ENCODE measurements at regions not wholly inside any gene's neighbourhood (a gene's known extent, or its start where the extent isn't known, plus 50 kb on each side); places are given as distances from the start of the nearest gene placed in this dataset.

DNA sequence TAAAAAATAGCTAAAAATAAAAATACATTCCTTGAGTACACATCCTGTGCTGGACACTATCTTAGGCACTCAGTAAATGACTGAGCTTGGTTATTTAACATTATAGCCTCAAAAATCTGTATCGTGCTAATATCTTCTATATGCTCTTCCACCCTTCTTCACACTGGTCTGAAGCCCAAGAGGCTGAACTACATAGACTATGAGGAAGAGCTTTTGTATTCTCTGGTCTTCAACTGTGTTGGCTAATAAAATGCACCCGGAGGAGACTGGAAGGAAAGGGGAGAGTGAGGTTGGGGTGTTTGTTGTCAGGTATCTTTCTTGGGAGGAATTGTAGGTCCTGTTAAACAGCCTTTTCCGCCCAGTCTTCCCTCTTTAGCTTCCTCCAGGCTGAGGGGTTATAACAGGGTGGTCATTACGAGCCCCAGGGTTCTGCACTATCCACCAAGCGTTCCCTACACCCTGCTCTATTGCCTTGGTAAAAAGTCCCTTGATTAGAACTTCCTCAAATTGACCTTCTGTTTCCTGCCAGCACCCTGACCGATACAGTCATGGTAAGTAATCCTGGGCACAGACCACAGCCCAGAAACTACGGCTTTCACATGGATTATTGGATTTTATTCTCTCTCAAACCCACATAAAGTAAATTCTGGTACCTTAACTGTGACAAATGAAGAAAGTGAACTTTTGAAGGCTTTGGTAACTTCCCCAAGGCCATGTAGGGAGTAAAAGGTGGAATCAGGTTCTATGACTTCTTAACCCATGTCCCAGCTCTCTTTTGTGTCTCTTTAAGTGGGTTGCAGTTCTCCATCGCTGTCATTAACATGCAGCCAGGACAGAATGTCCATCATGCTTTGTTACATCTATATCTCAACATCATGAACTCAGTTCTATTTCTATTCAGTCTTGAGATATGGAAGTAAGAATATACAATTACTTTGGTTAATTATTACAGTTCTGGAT is 71.3 kb downstream of the PTHLH start:
- CTCF ChIA-PET = no interaction called here
- no peaks in the 10 kb centered on the region for H3K27me3 Mint-ChIP-seq (ENCODE audit: insufficient read depth, unreplicated experiment)
- no TSS peak for BruUV-seq (replicated peaks)
- POLR2A ChIA-PET = no interaction called here
- no peak overlapping the region for H3K27ac Mint-ChIP-seq (ENCODE audit: unreplicated experiment)
- Histone ChIP-seq H3K9me3 (peaks cover 11% of the 10 kb centered on the region; the same call in 1 of the 2 replicates), H3K4me3 (ENCODE audit: low read depth, low read length) (no peak overlapping the region), H3K4me1 (peaks cover 39% of the 10 kb centered on the region), H3K36me3 (ENCODE audit: control insufficient read depth, insufficient read depth, low read length) (no peaks in the 10 kb centered on the region), H3K27me3 (replicated peaks; ENCODE audit: control insufficient read depth, insufficient read depth, low read length) (no peaks in the 10 kb centered on the region)
- no peaks in the 10 kb centered on the region for H3K36me3 Mint-ChIP-seq (ENCODE audit: insufficient read depth, unreplicated experiment)
- H3K9me3 Mint-ChIP-seq (ENCODE audit: unreplicated experiment) = peaks cover 11% of the 10 kb centered on the region
- peaks cover 22% of the 10 kb centered on the region for H3K4me1 Mint-ChIP-seq (ENCODE audit: low read depth, unreplicated experiment)
- TF ChIP-seq, protein P1, sequence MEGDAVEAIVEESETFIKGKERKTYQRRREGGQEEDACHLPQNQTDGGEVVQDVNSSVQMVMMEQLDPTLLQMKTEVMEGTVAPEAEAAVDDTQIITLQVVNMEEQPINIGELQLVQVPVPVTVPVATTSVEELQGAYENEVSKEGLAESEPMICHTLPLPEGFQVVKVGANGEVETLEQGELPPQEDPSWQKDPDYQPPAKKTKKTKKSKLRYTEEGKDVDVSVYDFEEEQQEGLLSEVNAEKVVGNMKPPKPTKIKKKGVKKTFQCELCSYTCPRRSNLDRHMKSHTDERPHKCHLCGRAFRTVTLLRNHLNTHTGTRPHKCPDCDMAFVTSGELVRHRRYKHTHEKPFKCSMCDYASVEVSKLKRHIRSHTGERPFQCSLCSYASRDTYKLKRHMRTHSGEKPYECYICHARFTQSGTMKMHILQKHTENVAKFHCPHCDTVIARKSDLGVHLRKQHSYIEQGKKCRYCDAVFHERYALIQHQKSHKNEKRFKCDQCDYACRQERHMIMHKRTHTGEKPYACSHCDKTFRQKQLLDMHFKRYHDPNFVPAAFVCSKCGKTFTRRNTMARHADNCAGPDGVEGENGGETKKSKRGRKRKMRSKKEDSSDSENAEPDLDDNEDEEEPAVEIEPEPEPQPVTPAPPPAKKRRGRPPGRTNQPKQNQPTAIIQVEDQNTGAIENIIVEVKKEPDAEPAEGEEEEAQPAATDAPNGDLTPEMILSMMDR (IDR thresholded peaks at IDR 0.05; ENCODE audit: insufficient read depth in 1 of 2, low read depth in 1 of 2, low read length in 1 of 2, severe bottlenecking in 1 of 2, unreplicated experiment in 1 of 2) = no peak
- intact Hi-C loops (cut with micrococcal nuclease; ENCODE audit: unreplicated experiment) = no loop called here
- H3K4me3 Mint-ChIP-seq (ENCODE audit: unreplicated experiment) = no peak overlapping the region
- no peak for DNase-seq

DNA sequence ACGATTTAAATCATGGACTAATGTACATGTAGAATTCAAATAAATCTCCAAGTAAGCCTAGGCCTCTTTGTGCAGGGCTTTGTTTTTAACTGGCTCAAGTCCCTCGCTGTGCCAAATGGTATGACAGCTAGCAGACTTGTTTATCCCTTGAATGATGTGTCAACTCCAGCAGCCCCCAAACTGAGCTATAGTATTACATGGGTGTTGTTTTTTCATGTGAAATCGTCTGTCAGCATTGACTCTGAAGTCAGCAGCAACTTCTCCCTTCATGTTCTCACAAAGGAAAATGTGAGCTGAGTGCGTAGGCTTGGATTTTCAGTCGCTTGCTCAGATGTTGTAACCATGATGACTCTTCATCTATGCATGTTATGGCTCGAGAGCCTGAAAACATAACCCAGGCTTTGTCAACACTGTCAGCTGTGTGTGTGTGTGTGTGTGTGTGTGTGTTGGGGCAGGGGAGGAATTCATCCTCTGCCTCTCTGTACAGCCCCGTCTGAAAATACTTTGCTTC is 73.3 kb downstream of the PTHLH start:
- ChIA-PET POLR2A (no interaction called here), CTCF (no interaction called here)
- Mint-ChIP-seq H3K27me3 (ENCODE audit: insufficient read depth, unreplicated experiment) (no peaks in the 10 kb centered on the region), H3K27ac (ENCODE audit: unreplicated experiment) (peak overlapping the region; percentile 24), H3K36me3 (ENCODE audit: insufficient read depth, unreplicated experiment) (no peaks in the 10 kb centered on the region), H3K4me3 (ENCODE audit: unreplicated experiment) (no peak overlapping the region), H3K4me1 (ENCODE audit: low read depth, unreplicated experiment) (peaks cover 22% of the 10 kb centered on the region), H3K9me3 (ENCODE audit: unreplicated experiment) (peaks cover 5% of the 10 kb centered on the region)
- TF ChIP-seq, protein P1 (IDR thresholded peaks at IDR 0.05; ENCODE audit: insufficient read depth in 1 of 2, low read depth in 1 of 2, low read length in 1 of 2, severe bottlenecking in 1 of 2, unreplicated experiment in 1 of 2) = no peak
- Histone ChIP-seq H3K36me3 (ENCODE audit: control insufficient read depth, insufficient read depth, low read length) (no peaks in the 10 kb centered on the region), H3K4me1 (peaks cover 32% of the 10 kb centered on the region), H3K9me3 (no peaks in the 10 kb centered on the region), H3K4me3 (ENCODE audit: low read depth, low read length) (no peak overlapping the region), H3K27me3 (replicated peaks; ENCODE audit: control insufficient read depth, insufficient read depth, low read length) (0 out of 2 replicates have a peak, but pooled peaks cover 2% of the 10 kb centered on the region)
- intact Hi-C loops (cut with micrococcal nuclease; ENCODE audit: unreplicated experiment) = loop anchor here (2.0 kb wide), 2 partner anchors 20 to 58 kb away; no protein-coding TSS in a partner anchor
- DNase-seq = peak; percentile 56 to 58
- no TSS peak for BruUV-seq (replicated peaks)

DNA sequence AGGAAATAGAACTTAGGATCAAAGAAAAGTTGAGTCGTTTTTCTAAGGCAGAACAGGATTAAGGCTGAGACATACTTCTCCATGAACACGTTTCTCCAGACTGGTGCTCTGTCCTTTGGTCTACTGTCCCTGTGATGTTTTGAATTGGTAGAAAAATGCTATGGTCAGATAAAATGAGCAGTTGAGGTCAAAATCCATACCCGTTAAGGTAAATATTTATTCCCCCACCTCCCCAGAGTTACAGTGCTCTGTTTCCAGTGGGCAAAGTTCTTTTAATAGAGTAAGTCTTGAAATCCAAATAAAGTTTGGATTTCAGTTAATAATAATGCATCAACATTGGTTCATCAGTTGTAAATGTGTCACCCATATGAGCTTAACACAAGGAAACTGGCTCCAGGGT is 74.5 kb downstream of the PTHLH start:
- CTCF ChIA-PET = interaction anchor here (0.7 kb wide), 1 partner anchor 349 kb away, joined by 7 read pairs; no protein-coding TSS in a partner anchor
- Histone ChIP-seq H3K9me3 (no peaks in the 10 kb centered on the region), H3K36me3 (ENCODE audit: control insufficient read depth, insufficient read depth, low read length) (no peaks in the 10 kb centered on the region), H3K4me1 (peaks cover 32% of the 10 kb centered on the region), H3K4me3 (ENCODE audit: low read depth, low read length) (no peak overlapping the region), H3K27me3 (replicated peaks; ENCODE audit: control insufficient read depth, insufficient read depth, low read length) (0 out of 2 replicates have a peak, but pooled peaks cover 2% of the 10 kb centered on the region)
- intact Hi-C loops (cut with micrococcal nuclease; ENCODE audit: unreplicated experiment) = loop anchor here (1.0 to 2.0 kb wide), 3 partner anchors 21 to 57 kb away; no protein-coding TSS in a partner anchor
- Mint-ChIP-seq H3K27ac (ENCODE audit: unreplicated experiment) (peak overlapping the region; percentile 26), H3K9me3 (ENCODE audit: unreplicated experiment) (peaks cover 9% of the 10 kb centered on the region), H3K4me3 (ENCODE audit: unreplicated experiment) (no peak overlapping the region), H3K36me3 (ENCODE audit: insufficient read depth, unreplicated experiment) (no peaks in the 10 kb centered on the region), H3K4me1 (ENCODE audit: low read depth, unreplicated experiment) (peaks cover 22% of the 10 kb centered on the region), H3K27me3 (ENCODE audit: insufficient read depth, unreplicated experiment) (no peaks in the 10 kb centered on the region)
- TF ChIP-seq, protein P1 (IDR thresholded peaks at IDR 0.05; ENCODE audit: insufficient read depth in 1 of 2, low read depth in 1 of 2, low read length in 1 of 2, severe bottlenecking in 1 of 2, unreplicated experiment in 1 of 2) = no peak
- no TSS peak for BruUV-seq (replicated peaks)
- DNase-seq = peak; percentile 53 to 59
- POLR2A ChIA-PET = no interaction called here

All from Caco-2 (cell line).